ENCODE measurements at regions not wholly inside any gene's neighbourhood (a gene's known extent, or its start where the extent isn't known, plus 50 kb on each side); places are given as distances from the start of the nearest gene placed in this dataset.
"Not testable (repeated sequence)": the region's sequence is repeated elsewhere in the genome, so short reads cannot be mapped to it uniquely, and the experiment has no call there.

DNA sequence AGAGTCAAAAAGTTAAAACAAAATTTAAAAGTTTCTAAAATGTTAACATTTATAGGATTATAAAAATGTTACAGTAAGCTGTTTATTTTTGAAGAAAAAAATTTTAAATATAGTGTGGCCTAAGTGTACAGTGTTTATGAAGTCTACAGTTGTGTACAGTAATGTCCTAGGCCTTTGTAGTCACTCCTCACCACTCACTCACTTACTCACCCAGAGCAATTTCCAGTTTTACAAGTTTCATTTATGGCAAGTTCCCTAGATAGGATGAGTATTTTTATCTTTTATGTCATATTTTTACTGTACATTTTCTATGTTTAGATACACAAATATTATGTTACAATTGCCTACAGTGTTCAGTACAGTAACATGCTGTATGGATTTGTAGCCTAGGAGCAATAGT, 419.9 kb downstream of the ARL4A start:
- ChIA-PET CTCF (no interaction called here), POLR2A (no interaction called here)
- no peak for DNase-seq (ENCODE audit: extremely low spot score)
- TF ChIP-seq ARNT (IDR thresholded peaks at IDR 0.05) (no peak), NFRKB (IDR thresholded peaks at IDR 0.05) (no peak), SUZ12 (IDR thresholded peaks at IDR 0.05) (no peak), L3MBTL2 (conservative IDR thresholded peaks at IDR 0.05) (no peak), FOXM1 (IDR thresholded peaks at IDR 0.05; ENCODE audit: borderline replicate concordance) (no peak), HDGF (IDR thresholded peaks at IDR 0.05; ENCODE audit: borderline replicate concordance) (no peak), ZNF384 (IDR thresholded peaks at IDR 0.05) (no peak), BHLHE40 (IDR thresholded peaks at IDR 0.05; ENCODE audit: borderline replicate concordance) (no peak), FOXK2 (IDR thresholded peaks at IDR 0.05) (no peak)

DNA sequence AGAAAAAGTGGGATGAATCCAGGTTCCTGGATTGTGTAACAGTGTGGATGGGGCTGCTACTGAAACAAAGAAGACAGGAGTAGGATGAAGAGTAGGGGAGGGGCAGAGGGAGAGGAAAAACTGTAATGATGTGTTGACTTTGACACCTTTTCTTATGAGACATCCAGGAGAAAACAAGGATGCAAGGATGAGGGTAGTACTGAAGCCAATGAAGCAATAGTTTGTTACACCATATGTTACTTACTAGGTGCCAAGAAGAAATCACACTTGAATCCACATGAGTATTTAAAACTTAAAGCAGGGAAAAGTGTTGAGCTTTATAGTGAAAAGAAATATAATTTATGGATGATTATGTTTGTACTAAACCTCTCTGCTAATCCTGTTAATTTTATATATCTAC, 420.6 kb downstream of the ARL4A start:
- no peak for TF ChIP-seq L3MBTL2 (conservative IDR thresholded peaks at IDR 0.05)
- no peak for TF ChIP-seq FOXA1 (IDR thresholded peaks at IDR 0.05)
- TF ChIP-seq SUZ12 (IDR thresholded peaks at IDR 0.05), result no peak
- TF ChIP-seq ELF4 (IDR thresholded peaks at IDR 0.05), result no peak
- no peak for TF ChIP-seq TARDBP (IDR thresholded peaks at IDR 0.05)
- no peak for TF ChIP-seq SP1 (IDR thresholded peaks at IDR 0.05)
- TF ChIP-seq CTBP1 (IDR thresholded peaks at IDR 0.05; ENCODE audit: borderline replicate concordance), result no peak
- CTCF ChIA-PET, result no interaction called here
- DNase-seq (ENCODE audit: extremely low spot score), result no peak
- POLR2A ChIA-PET, result no interaction called here

DNA sequence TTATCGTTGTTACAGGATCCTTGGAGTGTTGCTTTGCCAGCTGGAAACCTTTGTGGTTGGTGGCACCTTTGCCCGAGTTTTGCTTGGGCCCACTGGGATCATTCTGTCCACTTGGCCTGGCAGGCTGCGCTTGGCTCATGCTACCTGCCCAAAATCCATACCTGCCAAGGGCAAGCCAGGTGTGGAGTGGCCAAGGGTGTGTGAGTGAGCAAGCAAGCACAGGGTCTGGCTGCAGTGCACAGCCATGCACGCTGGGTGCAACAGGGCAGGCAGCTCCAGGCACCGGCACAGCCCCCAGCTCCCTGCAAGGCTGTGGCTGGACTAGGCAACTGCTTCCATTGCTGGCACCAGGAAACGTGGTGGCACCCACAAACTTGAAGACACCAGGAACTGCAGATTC, 421.8 kb downstream of the ARL4A start:
- DNase-seq (ENCODE audit: extremely low spot score), result no peak
- ChIA-PET CTCF (no interaction called here), POLR2A (no interaction called here)
- TF ChIP-seq CTBP1 (IDR thresholded peaks at IDR 0.05; ENCODE audit: borderline replicate concordance), result no peak
- TF ChIP-seq FOXM1 (IDR thresholded peaks at IDR 0.05; ENCODE audit: borderline replicate concordance), result no peak
- no peak for TF ChIP-seq ZNF384 (IDR thresholded peaks at IDR 0.05)
- TF ChIP-seq HDGF (IDR thresholded peaks at IDR 0.05; ENCODE audit: borderline replicate concordance), result no peak
- TF ChIP-seq LEF1 (IDR thresholded peaks at IDR 0.05; ENCODE audit: borderline replicate concordance), result no peak
- TF ChIP-seq, protein P1, sequence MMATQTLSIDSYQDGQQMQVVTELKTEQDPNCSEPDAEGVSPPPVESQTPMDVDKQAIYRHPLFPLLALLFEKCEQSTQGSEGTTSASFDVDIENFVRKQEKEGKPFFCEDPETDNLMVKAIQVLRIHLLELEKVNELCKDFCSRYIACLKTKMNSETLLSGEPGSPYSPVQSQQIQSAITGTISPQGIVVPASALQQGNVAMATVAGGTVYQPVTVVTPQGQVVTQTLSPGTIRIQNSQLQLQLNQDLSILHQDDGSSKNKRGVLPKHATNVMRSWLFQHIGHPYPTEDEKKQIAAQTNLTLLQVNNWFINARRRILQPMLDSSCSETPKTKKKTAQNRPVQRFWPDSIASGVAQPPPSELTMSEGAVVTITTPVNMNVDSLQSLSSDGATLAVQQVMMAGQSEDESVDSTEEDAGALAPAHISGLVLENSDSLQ (IDR thresholded peaks at IDR 0.05), result no peak

DNA sequence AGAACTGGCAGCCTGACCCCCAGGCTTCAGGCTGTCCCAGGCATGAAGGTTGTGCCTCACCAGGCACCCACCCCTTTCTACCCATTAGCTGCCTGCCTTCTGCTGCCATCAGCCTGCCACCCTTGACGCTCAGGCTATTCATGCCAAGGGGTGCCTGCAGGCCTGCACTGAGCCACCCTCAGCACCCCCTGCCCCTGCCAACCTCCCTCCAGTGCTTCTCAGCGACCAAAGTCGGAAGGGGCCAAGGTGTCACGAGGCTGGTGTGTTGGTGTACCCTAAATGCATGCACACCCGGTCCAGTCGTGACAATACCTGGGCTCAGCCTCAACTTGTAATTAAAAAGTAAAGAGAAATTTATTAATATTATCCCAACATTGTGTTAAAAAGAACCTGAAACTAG, 422.7 kb downstream of the ARL4A start:
- POLR2A ChIA-PET, result no interaction called here
- TF ChIP-seq SUZ12 (IDR thresholded peaks at IDR 0.05) (no peak), LEF1 (IDR thresholded peaks at IDR 0.05; ENCODE audit: borderline replicate concordance) (no peak), NFRKB (IDR thresholded peaks at IDR 0.05) (no peak), SP1 (IDR thresholded peaks at IDR 0.05) (no peak), FOXK2 (IDR thresholded peaks at IDR 0.05) (no peak), ELF4 (IDR thresholded peaks at IDR 0.05) (no peak), ARNT (IDR thresholded peaks at IDR 0.05) (no peak), FOXM1 (IDR thresholded peaks at IDR 0.05; ENCODE audit: borderline replicate concordance) (no peak), HDGF (IDR thresholded peaks at IDR 0.05; ENCODE audit: borderline replicate concordance) (no peak), TARDBP (IDR thresholded peaks at IDR 0.05) (no peak), BHLHE40 (IDR thresholded peaks at IDR 0.05; ENCODE audit: borderline replicate concordance) (no peak), CTBP1 (IDR thresholded peaks at IDR 0.05; ENCODE audit: borderline replicate concordance) (no peak), L3MBTL2 (conservative IDR thresholded peaks at IDR 0.05) (no peak)
- TF ChIP-seq, protein P1 (IDR thresholded peaks at IDR 0.05), result no peak
- no peak for DNase-seq (ENCODE audit: extremely low spot score)
- CTCF ChIA-PET, result no interaction called here

DNA sequence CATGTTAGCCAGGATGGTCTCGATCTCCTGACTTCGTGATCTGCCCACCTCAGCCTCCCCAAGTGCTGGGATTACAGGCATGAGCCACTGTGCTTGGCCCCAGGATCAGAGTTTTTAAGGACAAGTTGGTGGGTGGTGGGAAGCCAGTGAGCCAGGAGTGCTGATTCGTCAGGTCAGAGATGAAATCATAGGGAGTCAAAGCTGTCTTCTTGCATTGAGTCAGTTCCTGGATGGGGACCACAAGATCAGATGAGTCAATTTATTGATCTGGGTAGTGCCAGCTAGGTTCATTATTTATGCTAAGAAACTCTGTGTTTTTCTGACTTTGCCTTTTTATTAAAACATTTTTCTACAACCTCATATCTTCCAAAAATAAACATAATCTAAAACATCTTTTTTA, 423.8 kb downstream of the ARL4A start:
- no peak for DNase-seq (ENCODE audit: extremely low spot score)
- ChIA-PET POLR2A (no interaction called here), CTCF (no interaction called here)
- TF ChIP-seq CTBP1 (IDR thresholded peaks at IDR 0.05; ENCODE audit: borderline replicate concordance), result no peak
- no peak for TF ChIP-seq FOXA1 (IDR thresholded peaks at IDR 0.05)
- no peak for TF ChIP-seq FOXM1 (IDR thresholded peaks at IDR 0.05; ENCODE audit: borderline replicate concordance)

DNA sequence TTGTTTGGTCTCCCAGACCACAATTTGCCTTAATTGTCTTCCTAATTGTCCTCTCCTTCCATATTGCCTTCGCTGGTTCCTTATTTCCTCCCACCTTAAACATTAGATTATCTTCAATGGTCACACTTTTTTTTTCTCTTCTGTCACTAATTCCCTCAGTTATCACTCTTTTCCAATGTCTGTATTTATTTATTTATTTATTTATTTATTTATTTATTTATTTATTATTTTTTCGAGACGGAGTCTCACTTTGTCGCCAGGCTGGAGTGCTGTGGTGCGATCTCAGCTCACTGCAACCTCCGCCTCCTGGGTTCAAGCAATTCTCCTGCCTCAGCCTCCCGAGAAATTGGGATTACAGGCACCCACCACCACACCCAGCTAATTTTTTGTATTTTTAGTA, 426.8 kb downstream of the ARL4A start:
- DNase-seq (ENCODE audit: extremely low spot score); CTCF ChIA-PET; POLR2A ChIA-PET: not testable (repeated sequence)

DNA sequence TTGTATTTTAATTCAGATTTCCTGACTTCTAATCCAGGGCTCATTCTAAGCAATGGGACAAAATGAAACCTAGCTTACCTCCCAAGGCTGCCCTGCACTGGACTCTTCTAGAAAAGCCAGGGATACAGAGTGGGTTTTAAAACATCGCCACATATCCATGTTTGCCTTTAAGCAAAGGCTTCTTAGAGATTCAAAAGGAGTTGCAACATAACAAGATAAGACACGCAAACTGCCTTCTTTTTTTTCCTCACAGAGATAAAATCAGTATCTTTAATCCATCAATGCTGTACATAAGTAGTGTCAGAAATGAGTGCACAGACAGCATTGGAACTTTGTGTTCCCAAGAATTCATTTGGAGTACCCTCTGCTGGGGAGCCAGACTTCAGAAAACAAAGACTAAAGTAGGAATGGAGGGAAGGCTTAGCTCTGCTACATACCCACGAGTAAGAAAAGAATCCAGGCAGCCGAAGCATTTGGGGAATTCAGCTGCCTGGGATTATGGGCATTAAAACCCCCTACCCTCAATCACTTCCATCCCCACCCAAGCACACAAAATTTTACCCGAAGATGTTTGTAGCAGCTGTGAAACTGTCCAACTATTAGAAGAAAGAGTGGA, 427.8 kb downstream of the ARL4A start:
- DNase-seq (ENCODE audit: extremely low spot score), result no peak
- TF ChIP-seq FOXK2 (IDR thresholded peaks at IDR 0.05) (no peak), BHLHE40 (IDR thresholded peaks at IDR 0.05; ENCODE audit: borderline replicate concordance) (no peak), TARDBP (IDR thresholded peaks at IDR 0.05) (no peak), NFRKB (IDR thresholded peaks at IDR 0.05) (no peak), FOXA1 (IDR thresholded peaks at IDR 0.05) (no peak), LEF1 (IDR thresholded peaks at IDR 0.05; ENCODE audit: borderline replicate concordance) (no peak), CTBP1 (IDR thresholded peaks at IDR 0.05; ENCODE audit: borderline replicate concordance) (no peak), FOXM1 (IDR thresholded peaks at IDR 0.05; ENCODE audit: borderline replicate concordance) (no peak), ELF4 (IDR thresholded peaks at IDR 0.05) (no peak), ZNF384 (IDR thresholded peaks at IDR 0.05) (no peak), HDGF (IDR thresholded peaks at IDR 0.05; ENCODE audit: borderline replicate concordance) (no peak), ARNT (IDR thresholded peaks at IDR 0.05) (no peak), SP1 (IDR thresholded peaks at IDR 0.05) (no peak), L3MBTL2 (conservative IDR thresholded peaks at IDR 0.05) (no peak), SUZ12 (IDR thresholded peaks at IDR 0.05) (no peak)
- TF ChIP-seq, protein P1 (IDR thresholded peaks at IDR 0.05), result no peak
- ChIA-PET POLR2A (interaction anchor here (1.5 kb wide), 1 partner anchor 428 kb away, joined by 5 read pairs; the partner anchor contains the start of gene ARL4A), CTCF (no interaction called here)

Data from HEK293T (cell line).